ENCODE measurements at regions not wholly inside any gene's neighbourhood (a gene's known extent, or its start where the extent isn't known, plus 50 kb on each side); places are given as distances from the start of the nearest gene placed in this dataset.

DNA sequence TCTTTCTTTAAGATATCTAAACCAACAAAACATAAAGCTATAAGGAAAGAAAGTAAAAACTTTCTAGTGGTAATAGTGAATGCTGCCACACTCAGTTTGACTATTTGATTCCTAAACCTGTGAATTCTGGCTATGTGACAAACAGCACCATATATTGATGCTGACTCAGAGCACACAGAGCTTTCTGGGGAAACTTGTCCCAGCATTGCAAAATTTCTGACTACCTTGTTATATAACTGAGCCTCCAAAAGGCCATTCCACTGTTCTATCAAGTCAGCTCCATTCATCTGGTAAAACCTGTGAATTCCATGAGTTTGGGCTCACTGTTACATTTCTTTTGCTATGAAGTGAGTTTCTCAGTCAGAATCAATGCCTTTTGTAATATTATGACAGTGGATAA is 1229.7 kb downstream of the PCDH18 start:
- Histone ChIP-seq H3K27me3 (ENCODE audit: control insufficient read depth in 2 of 2, insufficient read depth in 2 of 2, low read length in 2 of 2) (no peaks in the 10 kb centered on the region), H3K36me3 (ENCODE audit: control insufficient read depth in 2 of 3, insufficient read depth in 3 of 3, low read length in 3 of 3) (no peaks in the 10 kb centered on the region), H3K27ac (ENCODE audit: low read depth, low read length) (no peak overlapping the region), H3K4me1 (ENCODE audit: control insufficient read depth in 2 of 2, insufficient read depth in 2 of 2, low read length in 2 of 2) (no peaks in the 10 kb centered on the region), H3K4me3 (ENCODE audit: low read length) (no peak overlapping the region), H3K9me3 (ENCODE audit: control insufficient read depth in 2 of 3, low read length in 3 of 3) (no peaks in the 10 kb centered on the region)
- POLR2A ChIA-PET: no interaction called here
- H3K27me3 Mint-ChIP-seq: no peaks in the 10 kb centered on the region
- H3K4me3 Mint-ChIP-seq: no peak overlapping the region
- ATAC-seq: no peak
- CTCF ChIA-PET: no interaction called here
- intact Hi-C loops (cut with micrococcal nuclease): no loop called here
- no peaks in the 10 kb centered on the region for H3K4me1 Mint-ChIP-seq
- no peak overlapping the region for H3K27ac Mint-ChIP-seq
- H3K9me3 Mint-ChIP-seq: peaks cover 0 to 5% (median 0%) of the 10 kb centered on the region in 11 donors
- DNase-seq: no peak
- no peaks in the 10 kb centered on the region for H3K36me3 Mint-ChIP-seq

DNA sequence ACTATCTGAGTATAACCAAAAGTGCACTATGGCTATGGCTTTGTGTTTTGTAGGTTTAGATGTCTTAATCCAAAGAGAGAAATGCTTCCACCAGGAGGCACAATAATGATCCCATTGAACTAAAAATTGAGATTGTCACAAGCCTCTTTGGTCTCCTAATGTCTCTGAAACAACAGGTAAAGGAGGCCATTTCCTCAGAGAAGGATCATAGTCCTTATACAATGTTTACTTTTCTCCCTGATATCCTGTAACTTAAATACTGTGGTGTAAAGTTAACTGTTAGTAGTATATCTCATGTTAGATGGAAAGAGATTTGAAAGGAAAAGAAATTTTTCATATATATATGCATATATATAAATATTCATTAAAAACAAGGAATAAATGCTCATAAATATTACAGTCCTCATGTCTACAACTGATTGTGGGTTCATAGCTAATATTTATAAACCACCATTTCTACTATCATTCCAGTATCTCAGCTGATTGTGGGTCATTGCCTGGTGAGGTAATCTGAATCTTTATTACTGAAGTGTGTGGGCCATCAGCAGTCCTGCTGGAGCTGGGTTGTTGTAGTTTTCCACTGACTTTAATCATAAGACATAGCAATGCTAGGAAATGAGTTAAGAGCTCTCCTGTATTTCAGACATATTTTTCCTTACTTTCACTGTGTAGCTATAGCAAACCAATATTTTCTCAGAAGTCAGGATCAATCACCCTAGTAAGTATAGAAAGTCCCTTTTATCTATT is 1230.4 kb downstream of the PCDH18 start:
- intact Hi-C loops (cut with micrococcal nuclease): no loop called here
- no peak overlapping the region for H3K4me3 Mint-ChIP-seq
- H3K27ac ChIP-seq (ENCODE audit: low read depth, low read length): no peak overlapping the region
- ChIA-PET CTCF (interaction anchor here (0.6 kb wide), 1 partner anchor 79 kb away, joined by 3 read pairs; no protein-coding TSS in a partner anchor), POLR2A (no interaction called here)
- H3K27me3 Mint-ChIP-seq: no peaks in the 10 kb centered on the region
- no peak for DNase-seq
- H3K9me3 Mint-ChIP-seq: peaks cover 0 to 5% (median 0%) of the 10 kb centered on the region in 11 donors
- H3K4me1 ChIP-seq (ENCODE audit: control insufficient read depth in 2 of 2, insufficient read depth in 2 of 2, low read length in 2 of 2): no peaks in the 10 kb centered on the region
- no peaks in the 10 kb centered on the region for H3K9me3 ChIP-seq (ENCODE audit: control insufficient read depth in 2 of 3, low read length in 3 of 3)
- no peak overlapping the region for H3K27ac Mint-ChIP-seq
- no peaks in the 10 kb centered on the region for H3K27me3 ChIP-seq (ENCODE audit: control insufficient read depth in 2 of 2, insufficient read depth in 2 of 2, low read length in 2 of 2)
- no peaks in the 10 kb centered on the region for H3K4me1 Mint-ChIP-seq
- no peaks in the 10 kb centered on the region for H3K36me3 ChIP-seq (ENCODE audit: control insufficient read depth in 2 of 3, insufficient read depth in 3 of 3, low read length in 3 of 3)
- H3K4me3 ChIP-seq (ENCODE audit: low read length): no peak overlapping the region
- ATAC-seq: no peak
- no peaks in the 10 kb centered on the region for H3K36me3 Mint-ChIP-seq

DNA sequence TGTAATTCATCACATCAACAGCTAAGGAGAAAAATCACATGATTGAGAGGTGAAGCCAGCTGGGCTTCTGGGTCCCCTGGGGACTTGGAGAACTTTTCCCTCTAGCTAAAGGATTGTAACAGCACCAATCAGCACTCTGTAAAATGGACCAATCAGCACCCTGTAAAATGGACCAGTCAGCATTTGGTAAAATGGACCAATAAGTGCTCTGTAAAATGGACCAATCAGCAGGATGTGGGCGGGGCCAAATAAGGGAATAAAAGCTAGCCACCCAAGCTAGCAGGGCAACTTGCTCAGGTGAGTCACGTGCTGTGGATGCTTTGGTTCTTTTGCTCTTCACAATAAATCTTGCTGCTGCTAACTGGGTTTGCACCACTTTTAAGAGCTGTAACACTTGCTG is 1248.3 kb downstream of the PCDH18 start:
- H3K4me1 Mint-ChIP-seq: no peaks in the 10 kb centered on the region
- Histone ChIP-seq H3K4me3 (ENCODE audit: low read length) (no peak overlapping the region), H3K9me3 (ENCODE audit: control insufficient read depth in 2 of 3, low read length in 3 of 3) (no peaks in the 10 kb centered on the region), H3K27me3 (ENCODE audit: control insufficient read depth in 2 of 2, insufficient read depth in 2 of 2, low read length in 2 of 2) (no peaks in the 10 kb centered on the region), H3K27ac (ENCODE audit: low read depth, low read length) (no peak overlapping the region), H3K36me3 (ENCODE audit: control insufficient read depth in 2 of 3, insufficient read depth in 3 of 3, low read length in 3 of 3) (no peaks in the 10 kb centered on the region), H3K4me1 (ENCODE audit: control insufficient read depth in 2 of 2, insufficient read depth in 2 of 2, low read length in 2 of 2) (no peaks in the 10 kb centered on the region)
- H3K27me3 Mint-ChIP-seq: no peaks in the 10 kb centered on the region
- H3K9me3 Mint-ChIP-seq: peaks cover 0 to 12% (median 0%) of the 10 kb centered on the region in 11 donors
- ATAC-seq (no peak), DNase-seq (no peak)
- H3K27ac Mint-ChIP-seq: no peak overlapping the region
- POLR2A ChIA-PET: no interaction called here
- no peak overlapping the region for H3K4me3 Mint-ChIP-seq
- CTCF ChIA-PET: no interaction called here
- no peaks in the 10 kb centered on the region for H3K36me3 Mint-ChIP-seq
- intact Hi-C loops (cut with micrococcal nuclease): no loop called here

DNA sequence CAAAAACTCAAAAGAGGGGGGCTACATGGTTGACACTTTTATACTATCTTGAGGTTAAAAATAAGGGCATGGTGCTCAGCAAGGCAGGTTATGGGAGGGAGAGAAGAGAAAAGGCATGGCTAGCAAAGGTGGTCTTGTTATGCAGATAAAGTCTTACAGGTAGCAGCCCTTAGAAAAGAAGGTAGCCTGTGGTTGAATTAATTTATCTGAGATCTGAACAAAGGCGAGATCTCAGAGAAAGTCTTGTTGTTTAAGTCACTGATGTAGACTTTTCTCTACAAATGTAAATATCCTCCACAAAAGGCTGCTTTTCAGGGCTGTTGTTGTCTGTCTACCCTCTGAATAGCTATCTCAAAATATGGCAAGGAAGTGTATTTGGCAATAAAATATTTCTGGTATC is 1250.4 kb downstream of the PCDH18 start:
- Histone ChIP-seq H3K4me3 (ENCODE audit: low read length) (no peak overlapping the region), H3K27ac (ENCODE audit: low read depth, low read length) (no peak overlapping the region), H3K9me3 (ENCODE audit: control insufficient read depth in 2 of 3, low read length in 3 of 3) (no peaks in the 10 kb centered on the region), H3K4me1 (ENCODE audit: control insufficient read depth in 2 of 2, insufficient read depth in 2 of 2, low read length in 2 of 2) (no peaks in the 10 kb centered on the region), H3K27me3 (ENCODE audit: control insufficient read depth in 2 of 2, insufficient read depth in 2 of 2, low read length in 2 of 2) (no peaks in the 10 kb centered on the region), H3K36me3 (ENCODE audit: control insufficient read depth in 2 of 3, insufficient read depth in 3 of 3, low read length in 3 of 3) (no peaks in the 10 kb centered on the region)
- Mint-ChIP-seq H3K4me3 (no peak overlapping the region), H3K4me1 (no peaks in the 10 kb centered on the region), H3K27ac (no peak overlapping the region), H3K36me3 (no peaks in the 10 kb centered on the region), H3K9me3 (peaks cover 0 to 12% (median 2%) of the 10 kb centered on the region in 11 donors), H3K27me3 (no peaks in the 10 kb centered on the region)
- intact Hi-C loops (cut with micrococcal nuclease): no loop called here
- DNase-seq: no peak
- CTCF ChIA-PET: no interaction called here
- ATAC-seq: no peak
- POLR2A ChIA-PET: no interaction called here

DNA sequence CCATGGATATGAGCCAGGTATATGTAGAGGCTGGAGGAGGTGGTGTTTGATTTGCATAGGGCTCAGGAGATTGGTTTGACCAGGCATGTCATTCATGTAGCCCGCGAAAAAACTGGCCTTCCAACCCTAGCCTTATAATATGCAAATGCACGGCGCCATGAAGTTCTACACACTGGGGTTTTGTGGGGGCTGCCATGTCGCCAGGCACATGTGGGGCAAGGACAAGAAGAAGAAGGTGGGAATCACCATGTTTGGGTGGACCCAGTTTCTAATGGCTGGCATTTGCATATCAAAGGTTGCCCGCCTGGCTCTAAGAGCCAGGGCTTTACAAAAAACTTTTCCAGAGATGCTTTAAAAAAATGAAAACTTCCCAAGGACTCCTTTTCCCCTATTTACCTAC is 1251.0 kb downstream of the PCDH18 start:
- H3K4me1 Mint-ChIP-seq: no peaks in the 10 kb centered on the region
- POLR2A ChIA-PET: no interaction called here
- no peaks in the 10 kb centered on the region for H3K36me3 ChIP-seq (ENCODE audit: control insufficient read depth in 2 of 3, insufficient read depth in 3 of 3, low read length in 3 of 3)
- H3K27me3 ChIP-seq (ENCODE audit: control insufficient read depth in 2 of 2, insufficient read depth in 2 of 2, low read length in 2 of 2): no peaks in the 10 kb centered on the region
- H3K4me3 ChIP-seq (ENCODE audit: low read length): no peak overlapping the region
- H3K36me3 Mint-ChIP-seq: no peaks in the 10 kb centered on the region
- CTCF ChIA-PET: no interaction called here
- DNase-seq (no peak), ATAC-seq (no peak)
- no peak overlapping the region for H3K27ac Mint-ChIP-seq
- H3K9me3 Mint-ChIP-seq: peaks cover 0 to 12% (median 2%) of the 10 kb centered on the region in 11 donors
- intact Hi-C loops (cut with micrococcal nuclease): no loop called here
- H3K27me3 Mint-ChIP-seq: no peaks in the 10 kb centered on the region
- H3K27ac ChIP-seq (ENCODE audit: low read depth, low read length): no peak overlapping the region
- no peaks in the 10 kb centered on the region for H3K4me1 ChIP-seq (ENCODE audit: control insufficient read depth in 2 of 2, insufficient read depth in 2 of 2, low read length in 2 of 2)
- H3K4me3 Mint-ChIP-seq: no peak overlapping the region
- no peaks in the 10 kb centered on the region for H3K9me3 ChIP-seq (ENCODE audit: control insufficient read depth in 2 of 3, low read length in 3 of 3)

DNA sequence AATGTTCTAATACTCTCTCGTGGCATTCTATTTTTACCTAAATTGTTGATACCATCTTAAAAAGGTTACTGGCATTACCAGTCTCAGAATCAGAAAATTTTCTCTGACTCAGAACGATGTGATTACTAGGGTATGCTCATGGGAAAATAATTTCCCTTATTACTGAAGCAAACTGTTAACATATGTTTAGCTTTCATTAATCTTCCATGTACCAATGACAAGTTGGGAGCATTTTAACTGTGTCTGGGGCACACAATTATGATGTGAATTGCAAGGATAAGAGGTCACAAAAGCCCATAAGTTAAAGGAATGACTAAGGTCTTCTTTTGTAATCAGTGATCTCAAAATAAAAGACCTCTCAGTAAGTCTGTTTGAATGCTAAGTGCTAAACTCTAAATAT is 1254.6 kb downstream of the PCDH18 start:
- Histone ChIP-seq H3K9me3 (ENCODE audit: control insufficient read depth in 2 of 3, low read length in 3 of 3) (no peaks in the 10 kb centered on the region), H3K4me3 (ENCODE audit: low read length) (no peak overlapping the region), H3K4me1 (ENCODE audit: control insufficient read depth in 2 of 2, insufficient read depth in 2 of 2, low read length in 2 of 2) (no peaks in the 10 kb centered on the region), H3K36me3 (ENCODE audit: control insufficient read depth in 2 of 3, insufficient read depth in 3 of 3, low read length in 3 of 3) (no peaks in the 10 kb centered on the region), H3K27ac (ENCODE audit: low read depth, low read length) (no peak overlapping the region), H3K27me3 (ENCODE audit: control insufficient read depth in 2 of 2, insufficient read depth in 2 of 2, low read length in 2 of 2) (no peaks in the 10 kb centered on the region)
- ChIA-PET CTCF (no interaction called here), POLR2A (no interaction called here)
- ATAC-seq (no peak), DNase-seq (no peak)
- no peak overlapping the region for H3K4me3 Mint-ChIP-seq
- no peaks in the 10 kb centered on the region for H3K27me3 Mint-ChIP-seq
- H3K4me1 Mint-ChIP-seq: no peaks in the 10 kb centered on the region
- intact Hi-C loops (cut with micrococcal nuclease): no loop called here
- H3K36me3 Mint-ChIP-seq: no peaks in the 10 kb centered on the region
- peaks cover 0 to 20% (median 5%) of the 10 kb centered on the region in 11 donors for H3K9me3 Mint-ChIP-seq
- no peak overlapping the region for H3K27ac Mint-ChIP-seq

DNA sequence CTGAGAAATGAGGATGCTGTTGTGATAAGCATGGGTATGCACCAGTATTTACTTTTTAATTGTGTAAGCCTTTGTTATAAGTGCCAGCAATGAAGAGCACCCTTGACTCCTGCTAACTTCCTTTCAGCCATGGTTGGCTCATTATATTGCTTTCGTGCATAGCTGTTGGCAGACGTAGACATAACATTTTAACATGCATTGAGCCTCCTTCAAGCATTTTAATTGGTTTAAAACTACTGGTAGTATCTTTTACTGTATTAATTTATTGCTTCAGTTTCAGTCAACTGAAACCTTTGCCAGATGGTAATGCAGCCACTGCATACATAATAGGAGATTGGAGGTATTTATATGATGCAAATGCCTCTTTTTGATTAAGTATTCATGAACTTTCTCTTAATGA is 1285.4 kb downstream of the PCDH18 start:
- no peaks in the 10 kb centered on the region for H3K9me3 ChIP-seq (ENCODE audit: control insufficient read depth in 2 of 3, low read length in 3 of 3)
- no peaks in the 10 kb centered on the region for H3K27me3 ChIP-seq (ENCODE audit: control insufficient read depth in 2 of 2, insufficient read depth in 2 of 2, low read length in 2 of 2)
- Mint-ChIP-seq H3K4me1 (no peaks in the 10 kb centered on the region), H3K27me3 (no peaks in the 10 kb centered on the region), H3K36me3 (no peaks in the 10 kb centered on the region), H3K4me3 (no peak overlapping the region), H3K9me3 (peaks cover 0 to 16% (median 0%) of the 10 kb centered on the region in 11 donors), H3K27ac (no peak overlapping the region)
- ATAC-seq: no peak
- no peaks in the 10 kb centered on the region for H3K4me1 ChIP-seq (ENCODE audit: control insufficient read depth in 2 of 2, insufficient read depth in 2 of 2, low read length in 2 of 2)
- H3K4me3 ChIP-seq (ENCODE audit: low read length): no peak overlapping the region
- H3K27ac ChIP-seq (ENCODE audit: low read depth, low read length): no peak overlapping the region
- POLR2A ChIA-PET: no interaction called here
- no peak for DNase-seq
- intact Hi-C loops (cut with micrococcal nuclease): no loop called here
- CTCF ChIA-PET: no interaction called here
- H3K36me3 ChIP-seq (ENCODE audit: control insufficient read depth in 2 of 3, insufficient read depth in 3 of 3, low read length in 3 of 3): no peaks in the 10 kb centered on the region

All from naive thymus-derived CD4-positive, alpha-beta T cell (primary cell).